HG02885 (cell line): ENCODE measurements at regions not wholly inside any gene's neighbourhood (a gene's known extent, or its start where the extent isn't known, plus 50 kb on each side); places are given as distances from the start of the nearest gene placed in this dataset.

Source experiments
- ATAC-seq: cut with Tn5 transposase; IDR thresholded peaks from one replicate; pipeline ENCODE4 v1.9.1; 2021; ENCODE audit warnings: mild to moderate bottlenecking; ENCODE audit not compliant: unreplicated experiment, poor library complexity

- ATAC-seq: no peak
These were observed 49.9 kb upstream of the ADGRF1 start for GRCh38 chr6:47091886-47092668.
